DMS53 treated with DMSO at 0.1 percent for 48 hours (cell line): ENCODE measurements at regions not wholly inside any gene's neighbourhood (a gene's known extent, or its start where the extent isn't known, plus 50 kb on each side); places are given as distances from the start of the nearest gene placed in this dataset.
A peak's percentile ranks its signal among the peaks of the same experiment; 100 is the strongest.

Experiments
- DNase-seq: peaks from one replicate; lab custom pipeline; 2025; ENCODE audit not compliant: unreplicated experiment; lab: John Stamatoyannopoulos, UW

- no peak for DNase-seq
Measured at GRCh38 chr10:126783806-126784557, 113.5 kb upstream of the C10orf90 start.

- DNase-seq = no peak
Measured at GRCh38 chr10:126787201-126787600, 116.7 kb upstream of the C10orf90 start.

- DNase-seq = no peak
Measured at GRCh38 chr10:126795318-126795717, 109.9 kb upstream of the DOCK1 start.

- no peak for DNase-seq
Measured at GRCh38 chr10:126798649-126799048, 106.6 kb upstream of the DOCK1 start.

- no peak for DNase-seq
Measured at GRCh38 chr10:126803394-126803793, 101.8 kb upstream of the DOCK1 start.

- DNase-seq = no peak
Measured at GRCh38 chr10:126804396-126804795, 100.8 kb upstream of the DOCK1 start.

GRCh38 chr10:126806498-126806897, 98.7 kb upstream of the DOCK1 start:
- no peak for DNase-seq

GRCh38 chr10:126806991-126807702, 98.1 kb upstream of the DOCK1 start:
- no peak for DNase-seq

- no peak for DNase-seq
Measured at GRCh38 chr10:126808103-126808502, 97.1 kb upstream of the DOCK1 start.

GRCh38 chr10:126813432-126813831, 91.8 kb upstream of the DOCK1 start:
- no peak for DNase-seq

- DNase-seq = no peak
Measured at GRCh38 chr10:126833542-126833941, 71.7 kb upstream of the DOCK1 start.

- no peak for DNase-seq
Measured at GRCh38 chr10:126836009-126836408, 69.2 kb upstream of the DOCK1 start.

GRCh38 chr10:126838316-126838715, 66.9 kb upstream of the DOCK1 start:
- DNase-seq = no peak

- peak; percentile 99 for DNase-seq
Measured at GRCh38 chr10:126839094-126839761, 66.0 kb upstream of the DOCK1 start.

GRCh38 chr10:126840576-126841135, 64.6 kb upstream of the DOCK1 start:
- DNase-seq = no peak

- DNase-seq = peak; percentile 6
Measured at GRCh38 chr10:126841341-126841895, 63.8 kb upstream of the DOCK1 start.

- no peak for DNase-seq
Measured at GRCh38 chr10:126842356-126842755, 62.9 kb upstream of the DOCK1 start.

GRCh38 chr10:126842836-126843235, 62.4 kb upstream of the DOCK1 start:
- no peak for DNase-seq

GRCh38 chr10:126843299-126843934, 61.8 kb upstream of the DOCK1 start:
- no peak for DNase-seq

- DNase-seq = peak; percentile 7
Measured at GRCh38 chr10:126844406-126844805, 60.8 kb upstream of the DOCK1 start.

GRCh38 chr10:126846469-126846868, 58.8 kb upstream of the DOCK1 start:
- no peak for DNase-seq
